Cerebellar nuclear complex (tissue), 1 donor: ENCODE measurements at regions not wholly inside any gene's neighbourhood (a gene's known extent, or its start where the extent isn't known, plus 50 kb on each side); places are given as distances from the start of the nearest gene placed in this dataset.
"Not testable (repeated sequence)": the region's sequence is repeated elsewhere in the genome, so short reads cannot be mapped to it uniquely, and the experiment has no call there.

Experiments used
- DNase-seq, 2 experiments: peaks; one replicate each; lab custom pipeline; 2025; lab: John Stamatoyannopoulos, UW

GRCh38 chr18:26650310-26651268, 102.2 kb upstream of the KCTD1 start:
- no peak for DNase-seq

GRCh38 chr18:26649193-26649543, 100.8 kb upstream of the KCTD1 start:
- DNase-seq, result no peak

- DNase-seq, result no peak
Observed at GRCh38 chr18:26648509-26649192, 100.3 kb upstream of the KCTD1 start.

- no peak for DNase-seq
Observed at GRCh38 chr18:26646901-26647300, 98.5 kb upstream of the KCTD1 start.

GRCh38 chr18:26642440-26643348, 94.3 kb upstream of the KCTD1 start:
- no peak for DNase-seq

GRCh38 chr18:26640541-26640940, 92.2 kb upstream of the KCTD1 start:
- no peak for DNase-seq

- no peak for DNase-seq
Observed at GRCh38 chr18:26639149-26639548, 90.8 kb upstream of the KCTD1 start.

- DNase-seq, result no peak
Observed at GRCh38 chr18:26637983-26638382, 89.6 kb upstream of the KCTD1 start.

- no peak for DNase-seq
Observed at GRCh38 chr18:26637324-26637723, 89.0 kb upstream of the KCTD1 start.

- no peak for DNase-seq
Observed at GRCh38 chr18:26635466-26635865, 87.1 kb upstream of the KCTD1 start.

- no peak for DNase-seq
Observed at GRCh38 chr18:26634631-26635030, 86.3 kb upstream of the KCTD1 start.

- no peak for DNase-seq
Observed at GRCh38 chr18:26631135-26631534, 82.8 kb upstream of the KCTD1 start.

GRCh38 chr18:26630596-26630995, 82.2 kb upstream of the KCTD1 start:
- no peak for DNase-seq

GRCh38 chr18:26628017-26628416, 79.7 kb upstream of the KCTD1 start:
- no peak for DNase-seq

- no peak for DNase-seq
Observed at GRCh38 chr18:26624443-26624842, 76.1 kb upstream of the KCTD1 start.

GRCh38 chr18:26623314-26623713, 75.0 kb upstream of the KCTD1 start:
- not testable (repeated sequence) for DNase-seq

- DNase-seq, result no peak
Observed at GRCh38 chr18:26621161-26622026, 73.0 kb upstream of the KCTD1 start.

- DNase-seq, result no peak
Observed at GRCh38 chr18:26619350-26619749, 71.0 kb upstream of the KCTD1 start.

GRCh38 chr18:26618135-26618534, 69.8 kb upstream of the KCTD1 start:
- no peak for DNase-seq

GRCh38 chr18:26617151-26617554, 68.8 kb upstream of the KCTD1 start:
- DNase-seq, result no peak

- no peak for DNase-seq
Observed at GRCh38 chr18:26614374-26614773, 66.0 kb upstream of the KCTD1 start.
